GM13977 (cell line): ENCODE measurements at regions not wholly inside any gene's neighbourhood (a gene's known extent, or its start where the extent isn't known, plus 50 kb on each side); places are given as distances from the start of the nearest gene placed in this dataset.

Source experiments
- DNase-seq: peaks from one replicate; pipeline ENCODE4 v3.0.0; 2012; ENCODE audit warnings: low spot score
- in situ Hi-C: fragments of 300-500 bp; cut with MboI; formaldehyde crosslinking; loops from one replicate; pipeline ENCODE4 v1.12.0; 2022; ENCODE audit warnings: low sequenced_read_pairs, low pct_unique_long_range_greater_than_20kb, mixed read lengths, inconsistent platforms; ENCODE audit not compliant: unreplicated experiment
- TF ChIP-seq, protein P1 (sequence below): IDR thresholded peaks from 2 replicates; pipeline ENCODE4 v1.5.1; 2012; ENCODE audit warnings: mild to moderate bottlenecking, control low read depth; ENCODE audit not compliant: insufficient read depth; ENCODE audit errors: extremely low read depth, missing control alignments

GRCh38 chr4:126007142-126007541 is 692.4 kb downstream of the FAT4 start:
- in situ Hi-C loops = no loop called here
- DNase-seq = no peak
- TF ChIP-seq, protein P1, sequence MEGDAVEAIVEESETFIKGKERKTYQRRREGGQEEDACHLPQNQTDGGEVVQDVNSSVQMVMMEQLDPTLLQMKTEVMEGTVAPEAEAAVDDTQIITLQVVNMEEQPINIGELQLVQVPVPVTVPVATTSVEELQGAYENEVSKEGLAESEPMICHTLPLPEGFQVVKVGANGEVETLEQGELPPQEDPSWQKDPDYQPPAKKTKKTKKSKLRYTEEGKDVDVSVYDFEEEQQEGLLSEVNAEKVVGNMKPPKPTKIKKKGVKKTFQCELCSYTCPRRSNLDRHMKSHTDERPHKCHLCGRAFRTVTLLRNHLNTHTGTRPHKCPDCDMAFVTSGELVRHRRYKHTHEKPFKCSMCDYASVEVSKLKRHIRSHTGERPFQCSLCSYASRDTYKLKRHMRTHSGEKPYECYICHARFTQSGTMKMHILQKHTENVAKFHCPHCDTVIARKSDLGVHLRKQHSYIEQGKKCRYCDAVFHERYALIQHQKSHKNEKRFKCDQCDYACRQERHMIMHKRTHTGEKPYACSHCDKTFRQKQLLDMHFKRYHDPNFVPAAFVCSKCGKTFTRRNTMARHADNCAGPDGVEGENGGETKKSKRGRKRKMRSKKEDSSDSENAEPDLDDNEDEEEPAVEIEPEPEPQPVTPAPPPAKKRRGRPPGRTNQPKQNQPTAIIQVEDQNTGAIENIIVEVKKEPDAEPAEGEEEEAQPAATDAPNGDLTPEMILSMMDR = no peak

- TF ChIP-seq, protein P1 = no peak
- in situ Hi-C loops = no loop called here
- DNase-seq = no peak
Measured at GRCh38 chr4:126012691-126013290, 698.0 kb downstream of the FAT4 start.

DNA sequence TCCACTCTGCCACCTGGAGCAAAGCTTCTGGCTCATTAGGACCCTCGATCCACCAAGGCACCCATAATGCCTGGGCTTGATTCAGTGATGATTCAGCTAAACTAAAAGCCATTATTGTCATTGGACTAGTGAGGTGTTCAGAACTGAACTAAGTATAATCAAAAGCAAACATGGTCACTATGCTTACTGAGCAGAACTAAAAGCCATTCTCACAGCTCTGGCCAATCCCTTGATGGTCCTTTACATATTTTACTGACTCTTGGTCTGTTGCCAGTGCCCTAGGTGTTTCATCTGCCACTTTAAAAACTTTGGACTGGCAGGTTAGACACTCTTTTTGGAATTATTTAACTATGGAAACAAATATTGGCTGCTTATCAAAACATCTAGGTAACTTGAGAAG is 703.5 kb downstream of the FAT4 start:
- in situ Hi-C loops = no loop called here
- TF ChIP-seq, protein P1 = no peak
- DNase-seq = no peak

GRCh38 chr4:126023896-126024295 is 709.1 kb downstream of the FAT4 start:
- TF ChIP-seq, protein P1 = no peak
- DNase-seq = no peak
- in situ Hi-C loops = no loop called here

GRCh38 chr4:126027601-126028000 is 712.8 kb downstream of the FAT4 start:
- DNase-seq = no peak
- TF ChIP-seq, protein P1 = no peak
- in situ Hi-C loops = no loop called here

DNA sequence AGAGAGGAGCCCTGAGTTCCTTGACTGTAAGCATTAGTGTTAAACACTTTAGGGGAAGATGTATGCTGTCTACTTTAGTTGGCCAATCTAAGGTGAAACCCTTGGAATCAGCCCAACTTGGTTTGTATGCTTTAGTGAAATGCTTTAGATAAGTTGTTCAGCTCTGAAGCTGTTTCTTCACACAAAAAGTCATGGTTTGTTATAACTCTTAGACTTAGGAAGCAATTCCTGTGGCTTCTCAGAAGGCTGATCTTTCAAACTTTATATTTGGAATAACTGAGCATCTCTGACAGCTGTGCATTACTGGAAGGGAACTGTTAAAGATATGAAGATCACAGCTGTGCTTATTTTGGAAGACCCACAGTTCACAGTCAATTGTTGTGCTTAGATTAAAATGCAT is 714.1 kb downstream of the FAT4 start:
- in situ Hi-C loops = no loop called here
- no peak for DNase-seq
- TF ChIP-seq, protein P1 = no peak
